SK-N-SH (cell line): ENCODE measurements at regions not wholly inside any gene's neighbourhood (a gene's known extent, or its start where the extent isn't known, plus 50 kb on each side); places are given as distances from the start of the nearest gene placed in this dataset.

Experiments
- CTCF ChIP-seq: fragments of 200-600 bp; sonication (generic); IDR thresholded peaks from 2 replicates; pipeline ENCODE4 v1.6.1; 2017; ENCODE audit warnings: antibody characterized with exemption, mild to moderate bottlenecking, moderate library complexity
- EZH2phosphoT487 ChIP-seq: fragments of 200-600 bp; sonication (generic); IDR thresholded peaks from 2 replicates; pipeline ENCODE4 v1.6.1; 2017; ENCODE audit warnings: low read depth, mixed run types, mild to moderate bottlenecking, antibody characterized with exemption, moderate library complexity, borderline replicate concordance
- GABPA ChIP-seq: IDR thresholded peaks from 2 replicates; pipeline ENCODE4 v1.4.0; 2012; ENCODE audit warnings: low read depth, mild to moderate bottlenecking
- MAX ChIP-seq: IDR thresholded peaks from 2 replicates; pipeline ENCODE4 v1.4.0; 2012; ENCODE audit warnings: low read depth
- MEF2A ChIP-seq: IDR thresholded peaks from 2 replicates; pipeline ENCODE4 v1.4.0; 2012; ENCODE audit warnings: low read depth, borderline replicate concordance
- POLR2AphosphoS5 ChIP-seq: IDR thresholded peaks from 2 replicates; pipeline ENCODE4 v1.6.1; 2012; ENCODE audit warnings: low read depth, low read length
- SIN3A ChIP-seq: IDR thresholded peaks from 2 replicates; pipeline ENCODE4 v1.6.1; 2012; ENCODE audit warnings: low read depth, mild to moderate bottlenecking, low read length, moderate library complexity, borderline replicate concordance
- YY1 ChIP-seq: IDR thresholded peaks from 2 replicates; pipeline ENCODE4 v1.4.0; 2012; ENCODE audit warnings: low read depth, mild to moderate bottlenecking
- ZBTB33 ChIP-seq: IDR thresholded peaks from 2 replicates; pipeline ENCODE4 v1.4.0; 2012; ENCODE audit warnings: low read depth, borderline replicate concordance

- TF ChIP-seq CTCF (no peak), SIN3A (no peak), GABPA (no peak), POLR2AphosphoS5 (no peak), YY1 (no peak), EZH2phosphoT487 (no peak), MEF2A (no peak), ZBTB33 (no peak), MAX (no peak)
These were observed 92.2 kb upstream of the ALCAM start for GRCh38 chr3:105274536-105274935.
